Prostate gland (tissue), 2 donors: ENCODE measurements at regions not wholly inside any gene's neighbourhood (a gene's known extent, or its start where the extent isn't known, plus 50 kb on each side); places are given as distances from the start of the nearest gene placed in this dataset.

ENCODE experiments used
- POLR2A ChIP-seq: fragments of 450-650 bp; IDR thresholded peaks from one replicate; pipeline ENCODE4 v1.6.1; 2016; ENCODE audit warnings: antibody characterized with exemption, mild to moderate bottlenecking
- TF ChIP-seq, protein P1 (sequence below), 4 experiments: fragments of 200-600 bp in 2 of 4; fragments of 450-650 bp in 2 of 4; sonication (generic) in 2 of 4; IDR thresholded peaks; 1 replicate in 3 of 4; 2 replicates in 1 of 4; pipeline ENCODE4 v1.5.1; 2016 to 2019; ENCODE audit warnings: antibody characterized with exemption in 4 of 4, mild to moderate bottlenecking in 2 of 4, moderate library complexity in 2 of 4

GRCh38 chr1:209368864-209369598, 214.5 kb upstream of the CAMK1G start:
- no peak for TF ChIP-seq POLR2A
- TF ChIP-seq, protein P1, sequence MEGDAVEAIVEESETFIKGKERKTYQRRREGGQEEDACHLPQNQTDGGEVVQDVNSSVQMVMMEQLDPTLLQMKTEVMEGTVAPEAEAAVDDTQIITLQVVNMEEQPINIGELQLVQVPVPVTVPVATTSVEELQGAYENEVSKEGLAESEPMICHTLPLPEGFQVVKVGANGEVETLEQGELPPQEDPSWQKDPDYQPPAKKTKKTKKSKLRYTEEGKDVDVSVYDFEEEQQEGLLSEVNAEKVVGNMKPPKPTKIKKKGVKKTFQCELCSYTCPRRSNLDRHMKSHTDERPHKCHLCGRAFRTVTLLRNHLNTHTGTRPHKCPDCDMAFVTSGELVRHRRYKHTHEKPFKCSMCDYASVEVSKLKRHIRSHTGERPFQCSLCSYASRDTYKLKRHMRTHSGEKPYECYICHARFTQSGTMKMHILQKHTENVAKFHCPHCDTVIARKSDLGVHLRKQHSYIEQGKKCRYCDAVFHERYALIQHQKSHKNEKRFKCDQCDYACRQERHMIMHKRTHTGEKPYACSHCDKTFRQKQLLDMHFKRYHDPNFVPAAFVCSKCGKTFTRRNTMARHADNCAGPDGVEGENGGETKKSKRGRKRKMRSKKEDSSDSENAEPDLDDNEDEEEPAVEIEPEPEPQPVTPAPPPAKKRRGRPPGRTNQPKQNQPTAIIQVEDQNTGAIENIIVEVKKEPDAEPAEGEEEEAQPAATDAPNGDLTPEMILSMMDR (IDR thresholded peaks at IDR 0.05), result no peak
